ENCODE measurements at regions not wholly inside any gene's neighbourhood (a gene's known extent, or its start where the extent isn't known, plus 50 kb on each side); places are given as distances from the start of the nearest gene placed in this dataset.

DNA sequence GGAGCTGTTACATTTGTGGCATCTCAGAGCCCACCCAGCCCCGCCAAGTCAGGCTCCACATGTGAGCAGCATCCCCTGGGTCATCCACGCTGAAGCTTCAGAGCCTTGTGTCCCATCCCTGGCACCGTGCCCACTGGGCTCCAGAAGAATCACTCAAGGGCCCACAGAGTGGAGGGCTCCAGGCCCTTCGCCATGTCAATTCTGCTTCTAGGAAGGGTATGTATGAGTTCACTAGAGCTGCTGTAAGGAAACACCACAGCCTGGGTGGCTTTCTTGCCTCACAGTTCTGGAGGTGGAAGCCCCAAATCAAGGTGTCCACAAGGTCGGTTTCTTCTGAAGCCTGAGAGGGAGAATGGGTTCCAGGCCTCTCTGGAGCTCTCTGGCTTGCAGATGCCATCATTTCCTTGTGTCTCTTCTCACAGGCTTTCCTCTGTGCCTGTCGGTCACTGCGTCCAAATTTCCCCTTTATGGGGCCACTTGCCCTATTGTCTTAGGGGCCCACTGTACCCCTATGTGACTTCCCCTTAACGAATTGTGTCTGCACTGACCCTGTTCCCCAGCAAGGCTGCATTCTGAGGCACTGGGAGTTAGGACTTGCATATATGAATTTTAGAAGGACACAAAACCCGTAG is 1476.0 kb downstream of the TBC1D22A start:
- TF ChIP-seq EZH2phosphoT487 (IDR thresholded peaks at IDR 0.05; ENCODE audit: low read length) (no peak), EZH2 (optimal IDR thresholded peaks at IDR 0.05; ENCODE audit: low read depth, low read length) (no peak)
- TF ChIP-seq, protein P1, sequence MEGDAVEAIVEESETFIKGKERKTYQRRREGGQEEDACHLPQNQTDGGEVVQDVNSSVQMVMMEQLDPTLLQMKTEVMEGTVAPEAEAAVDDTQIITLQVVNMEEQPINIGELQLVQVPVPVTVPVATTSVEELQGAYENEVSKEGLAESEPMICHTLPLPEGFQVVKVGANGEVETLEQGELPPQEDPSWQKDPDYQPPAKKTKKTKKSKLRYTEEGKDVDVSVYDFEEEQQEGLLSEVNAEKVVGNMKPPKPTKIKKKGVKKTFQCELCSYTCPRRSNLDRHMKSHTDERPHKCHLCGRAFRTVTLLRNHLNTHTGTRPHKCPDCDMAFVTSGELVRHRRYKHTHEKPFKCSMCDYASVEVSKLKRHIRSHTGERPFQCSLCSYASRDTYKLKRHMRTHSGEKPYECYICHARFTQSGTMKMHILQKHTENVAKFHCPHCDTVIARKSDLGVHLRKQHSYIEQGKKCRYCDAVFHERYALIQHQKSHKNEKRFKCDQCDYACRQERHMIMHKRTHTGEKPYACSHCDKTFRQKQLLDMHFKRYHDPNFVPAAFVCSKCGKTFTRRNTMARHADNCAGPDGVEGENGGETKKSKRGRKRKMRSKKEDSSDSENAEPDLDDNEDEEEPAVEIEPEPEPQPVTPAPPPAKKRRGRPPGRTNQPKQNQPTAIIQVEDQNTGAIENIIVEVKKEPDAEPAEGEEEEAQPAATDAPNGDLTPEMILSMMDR (IDR thresholded peaks at IDR 0.05; ENCODE audit: low read length): no peak
- H3K9ac ChIP-seq (ENCODE audit: low read length): no peak overlapping the region
- no peak overlapping the region for H2AFZ ChIP-seq (ENCODE audit: low read length)
- no peak overlapping the region for H3K27ac ChIP-seq (ENCODE audit: low read length)
- H4K20me1 ChIP-seq (ENCODE audit: insufficient read depth, low read length): no peaks in the 10 kb centered on the region
- no peaks in the 10 kb centered on the region for H3K27me3 ChIP-seq (replicated peaks; ENCODE audit: insufficient read depth, low read length)
- DNase-seq: no peak
- H3K79me2 ChIP-seq (ENCODE audit: low read length): no peaks in the 10 kb centered on the region
- no peaks in the 10 kb centered on the region for H3K36me3 ChIP-seq (replicated peaks; ENCODE audit: insufficient read depth, low read length)
- H3K4me2 ChIP-seq (ENCODE audit: low read depth, low read length): no peak overlapping the region
- H3K9me2 ChIP-seq (replicated peaks; ENCODE audit: insufficient read depth, low read length): no peaks in the 10 kb centered on the region
- no peak overlapping the region for H3K4me3 ChIP-seq (ENCODE audit: low read length)
- H3K4me1 ChIP-seq (ENCODE audit: low read length): no peaks in the 10 kb centered on the region
- H3F3A ChIP-seq (ENCODE audit: insufficient read depth, low read length): no peaks in the 10 kb centered on the region
- H3K9me3 ChIP-seq (replicated peaks; ENCODE audit: insufficient read depth, low read length): no peaks in the 10 kb centered on the region

DNA sequence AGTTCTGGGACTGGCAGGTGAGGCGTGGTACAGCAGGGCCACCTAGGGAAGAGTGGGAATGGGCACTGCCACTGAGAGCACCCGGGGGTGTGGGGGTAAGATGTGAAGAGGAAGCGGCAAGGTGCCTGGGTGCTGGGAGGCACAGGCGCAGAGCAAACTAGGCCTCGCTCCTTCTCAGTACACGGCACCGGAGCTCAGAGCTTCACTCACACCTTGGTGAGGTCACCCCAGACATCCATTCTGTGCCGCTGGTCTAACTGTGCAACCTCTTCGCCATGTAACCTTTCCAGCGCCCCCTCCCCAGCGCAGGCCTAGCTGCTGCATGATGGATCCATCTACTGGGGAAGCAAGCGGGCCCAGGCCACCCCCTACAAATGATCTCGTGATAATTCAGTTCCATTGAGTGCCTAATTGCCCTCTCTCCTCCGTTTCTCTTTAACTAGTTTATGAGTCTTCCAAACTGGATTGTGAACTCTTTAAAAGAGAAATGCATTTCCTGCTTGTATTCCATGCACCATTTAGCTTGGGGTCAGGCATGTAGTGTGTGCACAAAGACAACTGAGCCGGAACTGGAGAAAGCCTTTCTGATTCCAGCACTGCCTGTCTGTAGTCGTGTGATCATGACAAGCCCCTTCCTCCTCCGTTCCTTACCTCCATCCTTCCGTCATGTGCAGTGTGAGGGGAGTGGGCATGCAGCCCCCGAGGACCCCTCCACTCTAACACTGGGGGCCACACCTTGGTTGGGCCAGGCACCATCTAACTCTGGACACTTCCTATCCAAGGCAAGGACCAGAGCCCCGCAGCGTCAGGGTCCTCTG is 1475.2 kb downstream of the TBC1D22A start:
- DNase-seq: no peak
- no peaks in the 10 kb centered on the region for H3K79me2 ChIP-seq (ENCODE audit: low read length)
- H3K9ac ChIP-seq (ENCODE audit: low read length): no peak overlapping the region
- no peaks in the 10 kb centered on the region for H3F3A ChIP-seq (ENCODE audit: insufficient read depth, low read length)
- no peak overlapping the region for H3K4me2 ChIP-seq (ENCODE audit: low read depth, low read length)
- no peaks in the 10 kb centered on the region for H3K27me3 ChIP-seq (replicated peaks; ENCODE audit: insufficient read depth, low read length)
- no peaks in the 10 kb centered on the region for H3K4me1 ChIP-seq (ENCODE audit: low read length)
- no peaks in the 10 kb centered on the region for H3K36me3 ChIP-seq (replicated peaks; ENCODE audit: insufficient read depth, low read length)
- TF ChIP-seq EZH2 (optimal IDR thresholded peaks at IDR 0.05; ENCODE audit: low read depth, low read length): no peak
- TF ChIP-seq, protein P1 (IDR thresholded peaks at IDR 0.05; ENCODE audit: low read length): no peak
- TF ChIP-seq EZH2phosphoT487 (IDR thresholded peaks at IDR 0.05; ENCODE audit: low read length): no peak
- H3K9me3 ChIP-seq (replicated peaks; ENCODE audit: insufficient read depth, low read length): no peaks in the 10 kb centered on the region
- H4K20me1 ChIP-seq (ENCODE audit: insufficient read depth, low read length): no peaks in the 10 kb centered on the region
- H3K27ac ChIP-seq (ENCODE audit: low read length): no peak overlapping the region
- no peak overlapping the region for H3K4me3 ChIP-seq (ENCODE audit: low read length)
- no peak overlapping the region for H2AFZ ChIP-seq (ENCODE audit: low read length)
- no peaks in the 10 kb centered on the region for H3K9me2 ChIP-seq (replicated peaks; ENCODE audit: insufficient read depth, low read length)

DNA sequence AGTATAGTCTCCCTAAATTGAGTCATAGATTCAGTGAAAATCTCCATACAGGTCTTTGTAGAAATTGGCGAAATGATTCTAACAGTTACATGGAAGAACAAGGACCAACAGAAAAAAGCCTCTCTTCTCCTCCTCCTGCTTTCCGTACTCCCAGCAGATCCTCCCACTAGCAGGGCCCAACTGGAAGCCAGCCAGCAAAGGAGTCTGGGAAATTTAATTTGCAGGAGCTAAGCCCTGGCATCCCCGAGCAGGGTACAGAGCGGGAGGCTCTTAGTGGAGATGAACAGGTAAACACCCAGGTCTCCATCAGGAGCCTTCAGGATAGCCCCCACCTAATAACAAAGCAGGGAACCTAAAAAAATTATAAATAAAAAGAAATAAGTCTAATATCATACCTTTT is 1473.8 kb downstream of the TBC1D22A start:
- H3K9ac ChIP-seq (ENCODE audit: low read length): no peak overlapping the region
- no peaks in the 10 kb centered on the region for H3K79me2 ChIP-seq (ENCODE audit: low read length)
- DNase-seq: no peak
- no peak overlapping the region for H3K4me2 ChIP-seq (ENCODE audit: low read depth, low read length)
- no peaks in the 10 kb centered on the region for H3F3A ChIP-seq (ENCODE audit: insufficient read depth, low read length)
- no peaks in the 10 kb centered on the region for H3K9me2 ChIP-seq (replicated peaks; ENCODE audit: insufficient read depth, low read length)
- H3K9me3 ChIP-seq (replicated peaks; ENCODE audit: insufficient read depth, low read length): no peaks in the 10 kb centered on the region
- no peak overlapping the region for H2AFZ ChIP-seq (ENCODE audit: low read length)
- no peaks in the 10 kb centered on the region for H3K4me1 ChIP-seq (ENCODE audit: low read length)
- H3K27ac ChIP-seq (ENCODE audit: low read length): no peak overlapping the region
- no peaks in the 10 kb centered on the region for H4K20me1 ChIP-seq (ENCODE audit: insufficient read depth, low read length)
- H3K36me3 ChIP-seq (replicated peaks; ENCODE audit: insufficient read depth, low read length): no peaks in the 10 kb centered on the region
- no peaks in the 10 kb centered on the region for H3K27me3 ChIP-seq (replicated peaks; ENCODE audit: insufficient read depth, low read length)
- H3K4me3 ChIP-seq (ENCODE audit: low read length): no peak overlapping the region
- TF ChIP-seq EZH2 (optimal IDR thresholded peaks at IDR 0.05; ENCODE audit: low read depth, low read length) (no peak), EZH2phosphoT487 (IDR thresholded peaks at IDR 0.05; ENCODE audit: low read length) (no peak)
- TF ChIP-seq, protein P1 (IDR thresholded peaks at IDR 0.05; ENCODE audit: low read length): no peak

Data from MM.1S (cell line).